B cell (primary cell): ENCODE measurements at regions not wholly inside any gene's neighbourhood (a gene's known extent, or its start where the extent isn't known, plus 50 kb on each side); places are given as distances from the start of the nearest gene placed in this dataset.

ENCODE experiments used
- EZH2 ChIP-seq: IDR thresholded peaks from 2 replicates; pipeline ENCODE4 v1.6.1; 2012; ENCODE audit warnings: borderline replicate concordance, low read depth, mild to moderate bottlenecking, moderate library complexity, low read length; ENCODE audit not compliant: insufficient read depth, poor library complexity, severe bottlenecking
- TF ChIP-seq, protein P1 (sequence below): fragments of 200-600 bp; IDR thresholded peaks from one replicate; pipeline ENCODE4 v1.8.0; 2022; ENCODE audit warnings: antibody characterized with exemption, mild to moderate bottlenecking

GRCh38 chr2:176556373-176556772 lies 287.1 kb downstream of the MTX2 start:
- TF ChIP-seq, protein P1, sequence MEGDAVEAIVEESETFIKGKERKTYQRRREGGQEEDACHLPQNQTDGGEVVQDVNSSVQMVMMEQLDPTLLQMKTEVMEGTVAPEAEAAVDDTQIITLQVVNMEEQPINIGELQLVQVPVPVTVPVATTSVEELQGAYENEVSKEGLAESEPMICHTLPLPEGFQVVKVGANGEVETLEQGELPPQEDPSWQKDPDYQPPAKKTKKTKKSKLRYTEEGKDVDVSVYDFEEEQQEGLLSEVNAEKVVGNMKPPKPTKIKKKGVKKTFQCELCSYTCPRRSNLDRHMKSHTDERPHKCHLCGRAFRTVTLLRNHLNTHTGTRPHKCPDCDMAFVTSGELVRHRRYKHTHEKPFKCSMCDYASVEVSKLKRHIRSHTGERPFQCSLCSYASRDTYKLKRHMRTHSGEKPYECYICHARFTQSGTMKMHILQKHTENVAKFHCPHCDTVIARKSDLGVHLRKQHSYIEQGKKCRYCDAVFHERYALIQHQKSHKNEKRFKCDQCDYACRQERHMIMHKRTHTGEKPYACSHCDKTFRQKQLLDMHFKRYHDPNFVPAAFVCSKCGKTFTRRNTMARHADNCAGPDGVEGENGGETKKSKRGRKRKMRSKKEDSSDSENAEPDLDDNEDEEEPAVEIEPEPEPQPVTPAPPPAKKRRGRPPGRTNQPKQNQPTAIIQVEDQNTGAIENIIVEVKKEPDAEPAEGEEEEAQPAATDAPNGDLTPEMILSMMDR = no peak
- TF ChIP-seq EZH2 = no peak
